SK-N-SH (cell line): ENCODE measurements at regions not wholly inside any gene's neighbourhood (a gene's known extent, or its start where the extent isn't known, plus 50 kb on each side); places are given as distances from the start of the nearest gene placed in this dataset.

Experiments used
- CTCF ChIA-PET: fragments of 300-600, 350-600 bp; formaldehyde crosslinking; extraction: SDS; loops from one replicate; lab custom pipeline; 2021; lab: Yijun Ruan, JAX
- POLR2A ChIA-PET: fragments of 350-600 bp; sonication (Branson Sonifier 250); formaldehyde crosslinking; extraction: SDS; loops from one replicate; lab custom pipeline; 2020; ENCODE audit warnings: antibody characterized with exemption, inconsistent platforms; lab: Yijun Ruan, JAX
- DNase-seq: peaks from one replicate; pipeline ENCODE4 v3.0.0; 2012
- H2AFZ ChIP-seq: fragments of 200-600 bp; sonication (generic); 2 replicates; pipeline ENCODE4 v1.8.1; 2016; ENCODE audit warnings: antibody characterized with exemption, mild to moderate bottlenecking, low read depth
- H3F3A ChIP-seq: fragments of 200-600 bp; sonication (generic); replicated peaks from 2 replicates; pipeline ENCODE3; 2016; ENCODE audit warnings: antibody characterized with exemption, mild to moderate bottlenecking; ENCODE audit not compliant: insufficient read depth
- H3K27ac ChIP-seq, 2 experiments: fragments of 200-500 bp in 1 of 2; fragments of 200-600 bp in 1 of 2; sonication (Bioruptor generic) in 1 of 2; sonication (generic), shearing (Covaris generic) in 1 of 2; 2 replicates each; pipeline versions ENCODE4 v1.5.1 to v1.6.1; 2014 to 2016; ENCODE audit warnings: low read depth in 2 of 2, inconsistent platforms in 1 of 2, low read length in 1 of 2, mild to moderate bottlenecking in 1 of 2, mixed read lengths in 1 of 2
- H3K27me3 ChIP-seq: fragments of 200-600 bp; sonication (generic), shearing (Covaris generic); 2 replicates; pipeline ENCODE4 v1.6.1; 2016; ENCODE audit warnings: mixed run types; ENCODE audit not compliant: insufficient read depth
- H3K36me3 ChIP-seq, 2 experiments: fragments of 200-500 bp in 1 of 2; fragments of 200-600 bp in 1 of 2; sonication (Bioruptor generic) in 1 of 2; sonication (generic) in 1 of 2; replicated peaks in 1 of 2; 2 replicates each; pipeline versions ENCODE3 to v1.5.1; 2014 to 2016; ENCODE audit warnings: low read length in 1 of 2, mild to moderate bottlenecking in 1 of 2; ENCODE audit not compliant: insufficient read depth in 2 of 2, control insufficient read depth in 1 of 2
- H3K4me1 ChIP-seq, 2 experiments: fragments of 200-500 bp in 1 of 2; fragments of 200-600 bp in 1 of 2; sonication (Bioruptor generic) in 1 of 2; sonication (generic), shearing (Covaris generic) in 1 of 2; 2 replicates each; pipeline versions ENCODE4 v1.5.1 to v1.6.1; 2014 to 2016; ENCODE audit warnings: low read depth in 1 of 2, low read length in 1 of 2, mixed run types in 1 of 2; ENCODE audit not compliant: insufficient read depth in 2 of 2, control insufficient read depth in 1 of 2
- H3K4me2 ChIP-seq: fragments of 200-600 bp; sonication (generic), shearing (Covaris generic); 2 replicates; pipeline ENCODE4 v1.6.1; 2017; ENCODE audit warnings: mixed run types
- H3K4me3 ChIP-seq, 2 experiments: fragments of 200-500 bp in 1 of 2; fragments of 200-600 bp in 1 of 2; sonication (Bioruptor generic) in 1 of 2; sonication (generic), shearing (Covaris generic) in 1 of 2; 2 replicates each; pipeline versions ENCODE4 v1.5.1 to v1.8.1; 2014 to 2016; ENCODE audit warnings: low read depth in 2 of 2, inconsistent platforms in 1 of 2, low read length in 1 of 2, mild to moderate bottlenecking in 1 of 2, mixed read lengths in 1 of 2, moderate library complexity in 1 of 2
- H3K79me2 ChIP-seq: fragments of 200-600 bp; sonication (generic); 2 replicates; pipeline ENCODE4 v1.8.1; 2017; ENCODE audit warnings: mild to moderate bottlenecking; ENCODE audit not compliant: insufficient read depth
- H3K9ac ChIP-seq: fragments of 200-600 bp; sonication (generic); 2 replicates; pipeline ENCODE4 v1.6.1; 2017; ENCODE audit warnings: mixed run types
- H3K9me2 ChIP-seq: fragments of 200-600 bp; sonication (generic); 2 replicates; pipeline ENCODE4 v1.6.1; 2017; ENCODE audit warnings: mixed run types
- H3K9me3 ChIP-seq: fragments of 200-600 bp; sonication (generic); 2 replicates; pipeline ENCODE4 v1.6.1; 2017; ENCODE audit warnings: mixed run types, mild to moderate bottlenecking, moderate library complexity
- H4K20me1 ChIP-seq: fragments of 200-600 bp; sonication (generic); 2 replicates; pipeline ENCODE4 v1.6.1; 2017; ENCODE audit warnings: mild to moderate bottlenecking, mixed run types; ENCODE audit not compliant: insufficient read depth
- CHD2 ChIP-seq: fragments of 150-350 bp; IDR thresholded peaks from 2 replicates; pipeline ENCODE4 v1.6.1; 2018; ENCODE audit warnings: low read length; ENCODE audit not compliant: partially characterized antibody
- EP300 ChIP-seq, 2 experiments: IDR thresholded peaks; 2 replicates each; pipeline versions ENCODE4 v1.4.0 to v1.6.1; 2012; ENCODE audit warnings: borderline replicate concordance in 1 of 2, low read depth in 1 of 2, low read length in 1 of 2
- FOXJ3 ChIP-seq: sonication (generic); formaldehyde crosslinking; IDR thresholded peaks from 2 replicates; pipeline ENCODE4 v1.5.1; 2020; ENCODE audit warnings: mild to moderate bottlenecking, missing genetic modification reagents
- FOXM1 ChIP-seq: IDR thresholded peaks from 2 replicates; pipeline ENCODE4 v1.4.0; 2012; ENCODE audit warnings: low read depth, mild to moderate bottlenecking
- GABPA ChIP-seq: IDR thresholded peaks from 2 replicates; pipeline ENCODE4 v1.4.0; 2012; ENCODE audit warnings: low read depth, mild to moderate bottlenecking
- GATA2 ChIP-seq: sonication (generic); formaldehyde crosslinking; IDR thresholded peaks from 2 replicates; pipeline ENCODE4 v1.5.0; 2020; ENCODE audit warnings: mild to moderate bottlenecking, missing genetic modification reagents
- IRF3 ChIP-seq: fragments of 150-350 bp; IDR thresholded peaks from 2 replicates; pipeline ENCODE4 v1.6.1; 2016; ENCODE audit warnings: mild to moderate bottlenecking, low read depth, low read length
- JUND ChIP-seq: IDR thresholded peaks from 2 replicates; pipeline ENCODE4 v1.4.0; 2012
- MAX ChIP-seq: IDR thresholded peaks from 2 replicates; pipeline ENCODE4 v1.4.0; 2012; ENCODE audit warnings: low read depth
- MXI1 ChIP-seq: IDR thresholded peaks from 2 replicates; pipeline ENCODE4 v1.6.1; 2012; ENCODE audit warnings: mild to moderate bottlenecking, low read depth, low read length, improper control_type of control experiment
- NFIC ChIP-seq: IDR thresholded peaks from 2 replicates; pipeline ENCODE4 v1.4.0; 2012; ENCODE audit warnings: borderline replicate concordance
- PBX3 ChIP-seq: IDR thresholded peaks from 2 replicates; pipeline ENCODE4; 2012
- POLR2AphosphoS5 ChIP-seq: IDR thresholded peaks from 2 replicates; pipeline ENCODE4 v1.6.1; 2012; ENCODE audit warnings: low read depth, low read length
- RCOR1 ChIP-seq: fragments of 150-350 bp; IDR thresholded peaks from 2 replicates; pipeline ENCODE4 v1.6.1; 2017; ENCODE audit warnings: antibody characterized with exemption, low read length
- REST ChIP-seq: IDR thresholded peaks from 2 replicates; pipeline ENCODE4 v1.6.1; 2012; ENCODE audit warnings: mild to moderate bottlenecking, low read depth, low read length, moderate library complexity
- RFX5 ChIP-seq: IDR thresholded peaks from 2 replicates; pipeline ENCODE4 v1.6.1; 2012; ENCODE audit warnings: mild to moderate bottlenecking, improper control_type of control experiment, low read length
- RXRA ChIP-seq: IDR thresholded peaks from 2 replicates; pipeline ENCODE4 v1.4.0; 2012; ENCODE audit warnings: low read depth, mild to moderate bottlenecking, borderline replicate concordance
- SIN3A ChIP-seq: IDR thresholded peaks from 2 replicates; pipeline ENCODE4 v1.6.1; 2012; ENCODE audit warnings: low read depth, mild to moderate bottlenecking, low read length, moderate library complexity, borderline replicate concordance
- TAF1 ChIP-seq: IDR thresholded peaks from 2 replicates; pipeline ENCODE4 v1.6.1; 2012; ENCODE audit warnings: low read depth, mild to moderate bottlenecking, low read length, moderate library complexity, borderline replicate concordance
- USF2 ChIP-seq: fragments of 150-350 bp; IDR thresholded peaks from 2 replicates; pipeline ENCODE4 v1.6.1; 2017; ENCODE audit warnings: antibody characterized with exemption, low read length, low read depth, borderline replicate concordance
- WGBS: methylation state at CpG from one replicate; pipeline ENCODE4 v1.1.6; 2017; ENCODE audit warnings: low lambda C conversion rate; 5-methylcytosine and 5-hydroxymethylcytosine counted together

- Histone ChIP-seq H3K4me2 (no peak overlapping the region), H3K4me1 (peaks cover 32 to 37% of the 10 kb centered on the region in 2 experiments), H3K4me3 (no peak overlapping the region), H3K9me2 (no peaks in the 10 kb centered on the region), H4K20me1 (no peaks in the 10 kb centered on the region), H3K9me3 (no peaks in the 10 kb centered on the region), H3F3A (peaks cover 28% of the 10 kb centered on the region), H3K9ac (no peak overlapping the region), H3K27ac (peak overlapping the region; percentile 77 to 100; a peak in 3 of 4 replicates), H3K27me3 (no peaks in the 10 kb centered on the region), H2AFZ (no peak overlapping the region), H3K79me2 (no peaks in the 10 kb centered on the region), H3K36me3 (no peaks in the 10 kb centered on the region)
- 72% methylated on average over 3 of the region's 3 CpGs for WGBS
- no peak for TF ChIP-seq JUND
- no peak for TF ChIP-seq GATA2 (CRISPR knock-in tag)
- no peak for TF ChIP-seq REST
- TF ChIP-seq SIN3A = no peak
- no peak for TF ChIP-seq PBX3
- TF ChIP-seq MAX = no peak
- no peak for DNase-seq
- ChIA-PET POLR2A (interaction anchor here (2.5 kb wide), 1 partner anchor 17 kb away, joined by 9 read pairs; no protein-coding TSS in a partner anchor), CTCF (interaction anchor here (1.1 to 4.9 kb wide), 9 partner anchors 8 to 1121 kb away, joined by 3 to 56 read pairs (median 8); partner anchors contain the start of gene TRIB2)
Observed at GRCh38 chr2:12950174-12950573, 233.4 kb downstream of the TRIB2 start.

- 29% methylated on average over 8 of the region's 8 CpGs for WGBS
- Histone ChIP-seq H3K4me2 (peak overlapping the region; percentile 60), H3K27me3 (no peaks in the 10 kb centered on the region), H3K9me3 (no peaks in the 10 kb centered on the region), H3K4me3 (peak overlapping the region in 1 of 2 experiments; percentile 25; a peak in 1 of 4 replicates), H4K20me1 (no peaks in the 10 kb centered on the region), H3K9ac (peak overlapping the region; percentile 43; the same call in 1 of the 2 replicates), H2AFZ (peak overlapping the region; percentile 66), H3K4me1 (peaks cover 32 to 37% of the 10 kb centered on the region in 2 experiments), H3F3A (peaks cover 28% of the 10 kb centered on the region), H3K79me2 (no peaks in the 10 kb centered on the region), H3K9me2 (no peaks in the 10 kb centered on the region), H3K36me3 (no peaks in the 10 kb centered on the region), H3K27ac (peak overlapping the region; percentile 77 to 100)
- DNase-seq = no peak
- ChIA-PET POLR2A (interaction anchor here (1.2 kb wide), 1 partner anchor 19 kb away, joined by 4 read pairs; no protein-coding TSS in a partner anchor), CTCF (interaction anchor here (1.2 to 5.4 kb wide), 8 partner anchors 12 to 1122 kb away, joined by 3 to 56 read pairs (median 20); partner anchors contain the start of gene TRIB2)
- TF ChIP-seq POLR2AphosphoS5 (no peak), GABPA (no peak), FOXJ3 (CRISPR knock-in tag) (no peak), GATA2 (CRISPR knock-in tag) (no peak), IRF3 (no peak), RFX5 (no peak), MXI1 (no peak), USF2 (no peak), CHD2 (no peak), NFIC (peak; percentile 13; the same call in 1 of the 2 replicates), RCOR1 (no peak), TAF1 (no peak), RXRA (no peak), EP300 (IDR thresholded peaks at IDR 0.05; ENCODE audit: borderline replicate concordance in 1 of 2, low read depth in 1 of 2, low read length in 1 of 2) (peak in 1 of 2 experiments; percentile 65; a peak in 1 of 4 replicates), FOXM1 (no peak)
Observed at GRCh38 chr2:12950957-12951656, 234.4 kb downstream of the TRIB2 start.
